AG09309 (cell line): ENCODE measurements at regions not wholly inside any gene's neighbourhood (a gene's known extent, or its start where the extent isn't known, plus 50 kb on each side); places are given as distances from the start of the nearest gene placed in this dataset.

ENCODE experiments used
- DNase-seq: peaks from one replicate; pipeline ENCODE4 v3.0.0-alpha.2; 2010; ENCODE audit warnings: low read depth
- H3K4me3 ChIP-seq: 2 replicates; pipeline ENCODE4 v1.5.1; 2011; ENCODE audit warnings: mild to moderate bottlenecking, low read depth, low read length, moderate library complexity; ENCODE audit not compliant: control insufficient read depth
- CTCF ChIP-seq: IDR thresholded peaks from 2 replicates; pipeline ENCODE4 v1.5.1; 2011; ENCODE audit warnings: mild to moderate bottlenecking, low read depth, low read length, inconsistent platforms; ENCODE audit not compliant: insufficient read depth, control insufficient read depth; ENCODE audit errors: missing control alignments

GRCh38 chr12:71349950-71350349, 89.6 kb upstream of the LGR5 start:
- no peak overlapping the region for H3K4me3 ChIP-seq
- no peak for DNase-seq
- TF ChIP-seq CTCF = no peak

GRCh38 chr12:71338933-71339332, 100.7 kb upstream of the LGR5 start:
- no peak for TF ChIP-seq CTCF
- no peak for DNase-seq
- H3K4me3 ChIP-seq = no peak overlapping the region

GRCh38 chr12:71335963-71336257, 103.7 kb upstream of the LGR5 start:
- no peak for DNase-seq
- TF ChIP-seq CTCF = no peak
- H3K4me3 ChIP-seq = no peak overlapping the region

- no peak overlapping the region for H3K4me3 ChIP-seq
- DNase-seq = no peak
- no peak for TF ChIP-seq CTCF
These were observed 104.2 kb upstream of the LGR5 start for GRCh38 chr12:71335151-71335962.

- no peak for DNase-seq
- no peak for TF ChIP-seq CTCF
- no peak overlapping the region for H3K4me3 ChIP-seq
These were observed 106.2 kb upstream of the LGR5 start for GRCh38 chr12:71333418-71333817.

GRCh38 chr12:71329956-71330355, 109.6 kb upstream of the LGR5 start:
- no peak overlapping the region for H3K4me3 ChIP-seq
- TF ChIP-seq CTCF = no peak
- DNase-seq = no peak
